SK-N-MC (cell line): ENCODE measurements at regions not wholly inside any gene's neighbourhood (a gene's known extent, or its start where the extent isn't known, plus 50 kb on each side); places are given as distances from the start of the nearest gene placed in this dataset.

ENCODE experiments used
- EZH2 ChIP-seq: fragments of 200-600 bp; sonication (generic); IDR thresholded peaks from one replicate; pipeline ENCODE4 v1.6.1; 2017; ENCODE audit warnings: antibody characterized with exemption
- POLR2AphosphoS5 ChIP-seq: IDR thresholded peaks from 2 replicates; pipeline ENCODE4 v1.6.1; 2012; ENCODE audit warnings: mild to moderate bottlenecking, low read depth, low read length, borderline replicate concordance

DNA sequence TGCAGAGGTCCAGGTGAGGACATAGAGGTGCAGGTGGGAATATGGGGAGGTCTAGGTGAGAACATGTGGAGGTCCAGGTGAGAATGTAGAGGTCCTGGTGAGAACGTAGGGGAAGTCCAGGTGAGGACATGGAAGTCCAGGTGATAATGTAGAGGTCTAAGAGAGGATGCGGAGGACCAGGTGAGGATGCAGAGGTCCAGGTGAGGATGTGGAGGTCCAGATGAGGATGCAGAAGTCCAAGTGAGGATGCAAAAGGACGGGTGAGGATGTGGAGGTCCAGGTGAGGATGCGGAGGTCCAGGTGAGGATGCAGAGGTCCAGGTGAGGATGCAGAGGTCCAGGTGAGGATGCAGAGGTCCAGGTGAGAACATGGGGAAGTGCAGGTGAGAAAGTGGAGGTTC is 133.8 kb downstream of the MRPL36 start:
- TF ChIP-seq POLR2AphosphoS5 = no peak
- no peak for TF ChIP-seq EZH2
